Choroid plexus epithelial cell (primary cell): ENCODE measurements at regions not wholly inside any gene's neighbourhood (a gene's known extent, or its start where the extent isn't known, plus 50 kb on each side); places are given as distances from the start of the nearest gene placed in this dataset.

ENCODE experiments used
- DNase-seq: peaks from one replicate; pipeline ENCODE4 v3.0.0-alpha.2; 2010; ENCODE audit warnings: low read depth
- H3K4me3 ChIP-seq: 2 replicates; pipeline ENCODE4 v1.5.1; 2011; ENCODE audit warnings: low read depth, mild to moderate bottlenecking, control low read depth, low read length, moderate library complexity
- CTCF ChIP-seq: conservative IDR thresholded peaks from 2 replicates; pipeline ENCODE4 v1.5.1; 2011; ENCODE audit warnings: low read depth, mild to moderate bottlenecking, control low read depth, inconsistent platforms, low read length, moderate library complexity

- no peak for DNase-seq
- TF ChIP-seq CTCF, result no peak
- no peak overlapping the region for H3K4me3 ChIP-seq
Observed at GRCh38 chr2:8016688-8017087, 665.2 kb upstream of the ID2 start.

- no peak overlapping the region for H3K4me3 ChIP-seq
- DNase-seq, result no peak
- no peak for TF ChIP-seq CTCF
Observed at GRCh38 chr2:8018956-8019355, 662.9 kb upstream of the ID2 start.

GRCh38 chr2:8019934-8020333, 661.9 kb upstream of the ID2 start:
- H3K4me3 ChIP-seq, result no peak overlapping the region
- no peak for DNase-seq
- TF ChIP-seq CTCF, result no peak

- peak; percentile 7 for DNase-seq
- TF ChIP-seq CTCF, result no peak
- H3K4me3 ChIP-seq, result no peak overlapping the region
Observed at GRCh38 chr2:8021921-8022320, 659.9 kb upstream of the ID2 start.

GRCh38 chr2:8022908-8023640, 658.8 kb upstream of the ID2 start:
- no peak for TF ChIP-seq CTCF
- DNase-seq, result no peak
- no peak overlapping the region for H3K4me3 ChIP-seq

- no peak overlapping the region for H3K4me3 ChIP-seq
- no peak for DNase-seq
- TF ChIP-seq CTCF, result no peak
Observed at GRCh38 chr2:8024506-8024905, 657.4 kb upstream of the ID2 start.

GRCh38 chr2:8026381-8026780, 655.5 kb upstream of the ID2 start:
- DNase-seq, result no peak
- TF ChIP-seq CTCF, result no peak
- no peak overlapping the region for H3K4me3 ChIP-seq
